CD4-positive, alpha-beta T cell treated with Interleukin-4 for 4 hours (primary cell): ENCODE measurements at regions not wholly inside any gene's neighbourhood (a gene's known extent, or its start where the extent isn't known, plus 50 kb on each side); places are given as distances from the start of the nearest gene placed in this dataset.

ENCODE experiments used
- DNase-seq: peaks from one replicate; pipeline ENCODE4 v3.0.0-alpha.2; 2020

DNA sequence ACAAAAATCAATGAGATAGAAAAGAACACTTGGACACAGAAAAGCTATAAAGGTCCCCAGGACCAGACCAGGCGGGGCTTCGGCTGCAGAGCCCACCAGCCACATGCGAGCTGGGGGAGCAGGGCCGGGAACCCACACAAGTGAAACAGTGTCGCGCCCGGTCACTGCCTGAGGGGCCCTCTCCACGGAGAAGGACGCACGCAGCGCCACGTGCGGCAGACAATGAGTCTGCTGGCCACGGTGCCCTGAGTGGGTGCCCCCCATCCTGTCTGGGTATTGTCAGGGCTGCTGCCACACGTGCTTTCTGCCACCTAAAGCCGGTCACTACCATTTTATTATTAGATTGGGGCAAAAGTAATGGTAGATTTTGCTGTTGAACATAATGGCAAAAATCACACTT, 207.9 kb upstream of the HDAC4 start:
- no peak for DNase-seq

GRCh38 chr2:239608260-239608659, 207.4 kb upstream of the HDAC4 start:
- no peak for DNase-seq

- no peak for DNase-seq
Measured at GRCh38 chr2:239607517-239608191, 206.8 kb upstream of the HDAC4 start.

- DNase-seq: no peak
Measured at GRCh38 chr2:239606741-239607516, 206.1 kb upstream of the HDAC4 start.

DNA sequence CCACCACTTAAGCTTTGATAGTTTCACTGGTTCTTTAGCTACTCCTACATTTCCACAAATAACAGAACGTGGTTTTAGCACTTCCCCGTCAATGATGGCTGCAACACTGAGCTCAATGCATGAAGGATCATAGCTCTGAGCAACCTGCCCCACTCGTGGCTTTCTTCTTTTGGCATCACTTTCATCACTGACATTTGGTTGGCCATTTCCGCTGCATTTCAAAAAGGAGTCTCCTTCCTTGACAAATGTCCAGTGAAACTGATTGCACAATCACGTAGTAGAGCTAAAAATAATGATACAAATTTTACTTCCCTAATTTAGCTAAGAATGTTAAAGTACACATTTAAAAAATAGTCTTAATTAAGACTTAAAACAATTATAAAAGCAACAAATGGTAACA, 205.2 kb upstream of the HDAC4 start:
- peak; percentile 5 for DNase-seq

- DNase-seq: no peak
Measured at GRCh38 chr2:239605409-239605808, 204.6 kb upstream of the HDAC4 start.

DNA sequence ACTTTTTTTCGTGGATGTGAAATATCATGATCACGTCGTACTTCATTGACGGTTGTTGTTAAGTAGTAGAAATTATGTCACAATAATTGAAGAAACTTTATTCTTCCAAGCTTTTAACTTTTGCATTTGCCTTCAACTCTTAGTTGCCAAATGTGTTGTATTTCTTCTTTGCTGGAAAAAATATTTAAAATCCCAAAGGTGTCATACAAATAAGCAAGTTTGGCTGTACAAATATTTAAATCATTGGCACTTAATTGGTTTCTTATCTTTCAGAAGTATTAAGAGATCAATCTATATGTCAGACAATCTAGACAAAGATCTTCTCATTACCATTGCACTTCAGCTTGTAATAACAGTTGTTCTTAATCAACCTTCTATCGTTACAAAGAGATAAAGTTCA, 204.0 kb upstream of the HDAC4 start:
- no peak for DNase-seq

DNA sequence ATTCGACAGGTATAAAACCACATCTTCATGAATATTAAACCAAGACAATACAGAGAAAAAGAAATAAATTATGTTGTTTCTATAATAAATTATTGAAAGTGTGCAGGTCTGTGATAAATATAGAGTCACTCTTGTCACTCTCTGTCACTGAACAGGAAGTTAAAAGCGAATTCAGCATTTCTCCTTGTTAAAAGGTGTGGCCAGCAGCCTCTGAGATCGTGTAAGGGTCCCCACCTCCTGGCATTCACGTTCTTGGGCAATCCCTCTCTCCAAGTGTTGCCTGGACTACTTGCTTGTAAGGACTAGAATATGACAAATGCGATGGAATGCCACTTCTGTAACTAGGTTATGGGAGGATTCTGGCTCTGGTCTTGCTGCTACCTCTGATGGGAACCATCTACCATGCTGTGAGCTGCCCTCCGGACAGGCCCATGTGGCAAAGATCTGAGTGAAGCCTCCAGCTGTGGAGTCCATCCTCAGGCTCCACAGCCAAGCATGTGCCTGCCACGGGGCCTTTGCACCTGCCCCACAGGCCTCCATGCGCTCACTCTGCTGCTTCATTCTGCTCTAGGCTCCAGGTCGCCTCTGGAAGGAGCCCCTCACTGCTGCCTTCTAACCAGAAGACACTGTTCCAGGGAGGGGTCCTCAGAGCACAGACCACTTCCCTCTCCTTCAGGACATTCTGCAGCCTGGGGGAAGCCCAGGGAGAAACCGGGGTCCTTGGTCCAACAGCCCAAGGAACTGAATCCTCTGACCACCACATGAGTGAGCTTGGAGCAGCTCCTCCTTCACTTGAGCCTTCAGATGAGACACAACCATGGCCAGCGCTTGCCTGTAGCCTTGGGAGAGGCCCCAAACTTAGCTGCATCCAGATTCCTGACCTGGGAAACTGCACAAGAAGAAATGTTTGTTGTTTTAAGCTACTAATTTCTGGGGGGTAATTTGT, 202.9 kb upstream of the HDAC4 start:
- no peak for DNase-seq

GRCh38 chr2:239602290-239603282, 201.8 kb upstream of the HDAC4 start:
- peak; percentile 53 for DNase-seq

DNA sequence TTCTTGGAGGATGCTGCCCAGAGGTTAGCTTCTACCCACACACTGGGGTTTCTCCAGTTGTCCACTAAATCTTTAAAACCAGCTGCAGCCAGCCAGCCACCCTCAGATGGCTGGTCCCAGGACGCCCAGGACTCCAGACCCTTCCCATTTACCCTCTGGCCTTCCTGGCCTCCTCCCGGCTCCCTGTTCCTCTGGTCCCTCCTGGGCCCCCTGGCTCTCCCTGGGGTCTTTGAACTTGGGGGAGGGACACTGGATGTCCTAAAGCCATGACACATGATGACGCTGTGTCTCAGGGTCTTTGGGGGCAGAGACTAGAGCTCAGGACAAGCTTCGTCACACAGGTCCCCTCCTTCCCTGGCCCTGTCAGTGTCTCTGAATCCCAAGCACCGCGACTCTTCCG, 201.1 kb upstream of the HDAC4 start:
- DNase-seq: no peak

DNA sequence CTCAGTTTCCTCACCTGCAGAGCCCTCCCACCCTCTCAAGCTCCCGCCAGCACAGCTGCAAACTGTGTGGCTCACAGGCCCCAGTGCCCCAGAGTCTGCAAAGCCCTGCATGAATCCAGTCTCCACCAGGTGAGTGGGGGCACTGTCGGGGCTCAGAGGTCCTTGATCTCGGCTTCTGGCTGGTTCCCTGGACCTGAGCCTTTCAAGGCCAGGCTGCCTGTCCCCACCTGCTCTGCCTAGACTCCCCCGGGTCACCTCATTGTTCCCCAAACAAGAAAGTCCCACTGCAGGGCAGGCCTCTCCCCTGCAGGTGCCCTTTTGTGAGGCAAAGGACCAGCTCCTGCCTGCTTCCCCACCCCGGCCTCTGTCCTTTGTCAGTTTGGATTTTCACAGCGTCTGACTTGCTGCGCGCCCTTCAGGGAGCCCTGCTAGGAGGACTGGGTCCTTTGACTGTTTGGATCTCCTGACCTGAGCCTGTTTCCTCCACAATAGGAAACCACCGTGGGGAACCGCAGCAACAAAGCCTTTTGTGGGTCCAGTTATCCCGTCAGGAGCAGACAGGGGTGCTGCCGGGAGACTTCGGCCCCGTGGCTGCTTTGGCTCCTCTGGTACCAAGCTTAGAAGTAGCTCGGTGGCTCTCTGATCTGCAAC, 200.5 kb upstream of the HDAC4 start:
- no peak for DNase-seq

- DNase-seq: no peak
Measured at GRCh38 chr2:239600650-239601049, 199.8 kb upstream of the HDAC4 start.

DNA sequence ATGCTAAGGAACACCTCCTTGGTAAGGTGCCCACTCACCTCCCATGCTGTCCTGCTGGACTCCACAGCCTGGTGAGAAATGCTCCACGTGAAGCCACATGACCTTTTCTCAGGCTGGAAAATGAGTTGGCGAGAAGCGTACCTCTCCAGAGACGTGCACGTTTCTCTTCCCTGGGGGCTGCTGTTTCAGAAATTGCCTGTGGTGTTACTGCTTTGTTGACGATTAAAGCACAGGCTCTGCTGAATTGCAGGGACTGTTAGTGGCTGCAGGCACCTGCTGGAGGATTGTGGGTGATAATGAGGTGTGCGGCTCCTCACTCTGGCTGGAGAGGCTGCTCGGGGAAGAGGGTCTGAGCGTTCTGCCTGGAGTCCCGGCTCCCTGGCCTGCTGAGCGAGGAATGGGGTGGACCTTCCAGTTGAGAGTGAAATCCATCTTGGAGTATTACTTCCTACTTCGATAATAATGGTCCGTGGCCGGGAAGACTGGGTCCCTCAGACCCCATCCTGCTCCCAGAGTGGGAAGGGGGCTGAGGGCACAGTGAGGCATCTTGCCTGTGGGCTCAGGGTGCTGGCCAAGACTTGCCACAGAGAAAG, 199.3 kb upstream of the HDAC4 start:
- DNase-seq: no peak

DNA sequence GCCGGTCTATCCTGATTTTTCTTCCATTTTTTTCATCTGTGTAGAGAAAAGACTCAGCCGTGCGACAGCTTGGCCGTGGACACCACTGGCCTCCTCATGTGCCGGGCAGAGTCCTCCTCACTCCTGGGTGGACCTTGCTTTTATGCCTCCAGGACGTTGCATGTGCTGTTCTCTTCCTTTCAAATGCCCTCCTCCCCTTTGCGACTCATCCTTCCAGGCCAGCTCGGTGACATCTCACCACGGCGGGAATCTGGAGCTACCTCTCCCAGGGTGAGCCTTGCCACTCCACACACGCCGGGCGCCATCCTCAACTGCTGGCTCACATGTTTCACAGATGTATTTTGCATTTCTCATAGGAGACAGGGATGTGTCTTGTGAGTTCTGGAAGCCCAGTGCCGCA, 198.5 kb upstream of the HDAC4 start:
- no peak for DNase-seq

DNA sequence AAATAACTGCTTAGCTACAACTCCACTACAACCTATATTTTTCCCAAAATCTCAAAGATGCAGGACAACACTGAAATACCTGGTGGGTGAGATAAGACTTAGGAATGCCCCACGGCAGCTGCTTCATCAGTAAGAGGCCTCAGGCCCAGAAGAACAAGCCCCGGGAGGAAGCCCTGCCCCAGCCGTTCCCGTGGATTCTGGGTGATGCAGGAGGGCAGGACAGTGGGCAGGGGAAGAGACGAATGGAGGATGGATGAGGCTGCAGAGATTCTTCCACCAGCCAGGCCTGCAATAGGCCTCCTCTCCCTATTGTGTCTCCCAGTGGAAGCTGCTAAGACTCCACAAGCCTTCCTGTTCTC, 197.9 kb upstream of the HDAC4 start:
- DNase-seq: no peak

GRCh38 chr2:239598011-239598731, 197.4 kb upstream of the HDAC4 start:
- no peak for DNase-seq

GRCh38 chr2:239597216-239597615, 196.4 kb upstream of the HDAC4 start:
- DNase-seq: no peak

DNA sequence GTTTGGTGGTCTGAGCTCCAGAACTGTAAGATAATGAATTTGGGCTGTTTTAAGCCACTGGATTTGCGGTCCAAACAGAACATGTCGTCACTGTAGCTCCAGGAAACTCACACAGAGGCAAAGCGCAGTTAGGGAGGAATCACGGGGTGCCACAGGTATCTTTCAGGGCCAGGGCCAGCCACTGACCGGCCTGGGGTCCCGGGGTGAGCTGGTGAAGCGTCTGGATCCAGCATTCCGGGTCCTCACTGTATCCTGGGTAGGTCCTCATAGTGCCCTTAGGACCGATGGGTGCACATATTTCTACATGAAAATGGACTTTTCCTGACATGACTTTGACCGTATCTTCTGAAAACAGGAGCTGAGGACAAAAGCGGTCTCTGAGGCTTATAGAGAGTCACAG, 196.0 kb upstream of the HDAC4 start:
- no peak for DNase-seq

GRCh38 chr2:239596253-239596652, 195.4 kb upstream of the HDAC4 start:
- DNase-seq: no peak

DNA sequence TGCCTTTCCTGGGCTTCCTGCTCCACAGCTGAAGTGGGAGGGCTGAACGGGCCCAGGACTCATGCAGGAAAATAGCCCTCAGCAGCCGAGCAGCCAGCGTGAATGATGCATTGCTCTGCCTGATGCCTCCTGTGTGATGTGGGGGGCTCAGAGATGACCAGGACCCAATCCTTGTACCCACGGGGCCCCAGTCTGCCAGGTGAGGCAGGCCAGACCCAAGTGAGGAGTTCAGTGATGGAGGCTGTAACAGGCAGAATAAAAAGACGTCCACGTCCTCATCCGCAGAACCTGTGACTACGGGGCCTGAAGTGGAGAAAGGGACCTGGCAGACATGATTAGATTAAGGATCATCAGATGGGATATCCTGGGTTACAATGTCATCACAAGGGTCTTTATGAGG, 194.9 kb upstream of the HDAC4 start:
- no peak for DNase-seq
